Prostate gland (tissue), 2 donors: ENCODE measurements at regions not wholly inside any gene's neighbourhood (a gene's known extent, or its start where the extent isn't known, plus 50 kb on each side); places are given as distances from the start of the nearest gene placed in this dataset.

ENCODE experiments used
- CTCF ChIP-seq, 4 experiments: fragments of 200-600 bp in 2 of 4; fragments of 450-650 bp in 2 of 4; sonication (generic) in 2 of 4; IDR thresholded peaks; 1 replicate in 3 of 4; 2 replicates in 1 of 4; pipeline ENCODE4 v1.5.1; 2016 to 2019; ENCODE audit warnings: antibody characterized with exemption in 4 of 4, mild to moderate bottlenecking in 2 of 4, moderate library complexity in 2 of 4
- POLR2AphosphoS5 ChIP-seq: sonication (generic); formaldehyde crosslinking; IDR thresholded peaks from one replicate; pipeline ENCODE4 v1.6.1; 2017; ENCODE audit warnings: antibody characterized with exemption

GRCh38 chr2:62352031-62352430, 154.0 kb downstream of the TMEM17 start:
- no peak for TF ChIP-seq CTCF (IDR thresholded peaks at IDR 0.05)
- TF ChIP-seq POLR2AphosphoS5, result no peak
